Calu3 (cell line): ENCODE measurements at regions not wholly inside any gene's neighbourhood (a gene's known extent, or its start where the extent isn't known, plus 50 kb on each side); places are given as distances from the start of the nearest gene placed in this dataset.

Experiments
- BruUV-seq: library from RNA; stranded (reverse); fragments of 400-500 nt; replicated peaks from 2 replicates; lab custom pipeline; 2021; lab: Mats Ljungman, UMichigan
- CTCF ChIA-PET: fragments of 300-600 bp; sonication (Branson Sonifier 250); formaldehyde crosslinking; loops from one replicate; lab custom pipeline; 2022; ENCODE audit warnings: antibody characterized with exemption; lab: Charles Lee
- DNase-seq: peaks from one replicate; pipeline ENCODE4 v3.0.0; 2022
- H3K27ac Mint-ChIP-seq: one replicate; pipeline ENCODE4 v1.8.0; 2022; ENCODE audit warnings: mixed read lengths; ENCODE audit not compliant: unreplicated experiment
- H3K27me3 Mint-ChIP-seq: one replicate; pipeline ENCODE4 v1.8.0; 2022; ENCODE audit warnings: mixed read lengths; ENCODE audit not compliant: unreplicated experiment
- H3K36me3 Mint-ChIP-seq: one replicate; pipeline ENCODE4 v1.8.0; 2022; ENCODE audit warnings: mild to moderate bottlenecking, moderate library complexity, mixed read lengths; ENCODE audit not compliant: insufficient read depth, unreplicated experiment
- H3K4me1 Mint-ChIP-seq: one replicate; pipeline ENCODE4 v1.8.0; 2022; ENCODE audit warnings: mild to moderate bottlenecking, low read depth, mixed read lengths; ENCODE audit not compliant: unreplicated experiment
- H3K4me3 Mint-ChIP-seq: one replicate; pipeline ENCODE4 v1.8.0; 2022; ENCODE audit warnings: mild to moderate bottlenecking, low read depth, moderate library complexity, mixed read lengths; ENCODE audit not compliant: unreplicated experiment
- H3K9me3 Mint-ChIP-seq: one replicate; pipeline ENCODE4 v1.8.0; 2022; ENCODE audit warnings: low read depth, mixed read lengths; ENCODE audit not compliant: unreplicated experiment
- intact Hi-C: fragments of 100-400 bp; cut with micrococcal nuclease; formaldehyde crosslinking; loops from one replicate; pipeline ENCODE4 v1.10.0; 2022; ENCODE audit not compliant: unreplicated experiment
- TF ChIP-seq, protein P1 (sequence below): fragments of 200-600 bp; IDR thresholded peaks from one replicate; pipeline ENCODE4 v1.8.0; 2022; ENCODE audit warnings: antibody characterized with exemption; ENCODE audit not compliant: unreplicated experiment

DNA sequence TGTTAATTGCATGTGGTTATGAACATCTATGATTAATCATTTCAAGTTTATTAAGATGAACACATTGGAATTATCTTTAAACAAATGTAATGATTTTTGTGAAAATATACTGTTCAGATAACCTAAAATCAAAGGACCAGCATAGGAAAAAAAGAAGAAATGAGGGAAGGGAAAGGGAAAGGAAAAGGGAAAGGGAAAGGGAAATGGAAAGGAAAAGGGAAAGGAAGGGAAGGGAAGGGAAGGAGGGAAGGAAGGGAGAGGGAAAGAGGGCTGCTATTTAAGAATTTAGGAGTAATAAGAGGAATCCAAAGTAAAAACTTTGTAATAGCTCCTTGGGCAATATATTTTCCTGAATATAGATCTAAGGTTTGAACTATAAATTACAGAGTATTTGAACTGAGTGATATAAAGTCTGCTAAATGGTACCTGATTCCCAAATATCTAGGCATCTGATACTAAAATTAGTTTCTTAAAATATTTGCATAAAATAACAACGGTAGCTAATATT lies 726.3 kb downstream of the EPHA4 start:
- TF ChIP-seq, protein P1, sequence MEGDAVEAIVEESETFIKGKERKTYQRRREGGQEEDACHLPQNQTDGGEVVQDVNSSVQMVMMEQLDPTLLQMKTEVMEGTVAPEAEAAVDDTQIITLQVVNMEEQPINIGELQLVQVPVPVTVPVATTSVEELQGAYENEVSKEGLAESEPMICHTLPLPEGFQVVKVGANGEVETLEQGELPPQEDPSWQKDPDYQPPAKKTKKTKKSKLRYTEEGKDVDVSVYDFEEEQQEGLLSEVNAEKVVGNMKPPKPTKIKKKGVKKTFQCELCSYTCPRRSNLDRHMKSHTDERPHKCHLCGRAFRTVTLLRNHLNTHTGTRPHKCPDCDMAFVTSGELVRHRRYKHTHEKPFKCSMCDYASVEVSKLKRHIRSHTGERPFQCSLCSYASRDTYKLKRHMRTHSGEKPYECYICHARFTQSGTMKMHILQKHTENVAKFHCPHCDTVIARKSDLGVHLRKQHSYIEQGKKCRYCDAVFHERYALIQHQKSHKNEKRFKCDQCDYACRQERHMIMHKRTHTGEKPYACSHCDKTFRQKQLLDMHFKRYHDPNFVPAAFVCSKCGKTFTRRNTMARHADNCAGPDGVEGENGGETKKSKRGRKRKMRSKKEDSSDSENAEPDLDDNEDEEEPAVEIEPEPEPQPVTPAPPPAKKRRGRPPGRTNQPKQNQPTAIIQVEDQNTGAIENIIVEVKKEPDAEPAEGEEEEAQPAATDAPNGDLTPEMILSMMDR = no peak
- intact Hi-C loops = no loop called here
- no TSS peak for BruUV-seq
- no peak overlapping the region for H3K4me3 Mint-ChIP-seq
- DNase-seq = no peak
- H3K4me1 Mint-ChIP-seq = peaks cover 15% of the 10 kb centered on the region
- no peaks in the 10 kb centered on the region for H3K36me3 Mint-ChIP-seq
- H3K9me3 Mint-ChIP-seq = no peaks in the 10 kb centered on the region
- CTCF ChIA-PET = no interaction called here
- H3K27me3 Mint-ChIP-seq = no peaks in the 10 kb centered on the region
- no peak overlapping the region for H3K27ac Mint-ChIP-seq

DNA sequence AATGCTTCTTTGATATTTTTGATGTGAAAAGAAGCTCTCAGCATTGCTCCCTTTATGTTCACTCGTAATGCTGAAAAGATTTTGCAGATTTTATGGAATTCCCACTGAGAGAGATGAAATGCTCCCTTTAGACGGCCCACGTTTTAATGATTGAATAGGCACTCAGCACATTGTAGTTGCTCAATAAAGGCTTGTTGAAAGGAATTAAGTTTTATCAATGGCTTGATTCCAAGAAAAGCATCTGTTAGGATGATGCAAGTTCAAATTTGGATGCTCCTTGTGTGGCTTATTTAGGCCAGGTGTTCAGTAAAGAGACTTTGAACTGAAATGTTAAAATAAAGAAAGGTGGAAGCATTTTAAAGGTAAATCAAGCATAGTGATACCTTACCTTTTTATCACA lies 725.1 kb downstream of the EPHA4 start:
- intact Hi-C loops = no loop called here
- CTCF ChIA-PET = no interaction called here
- no peaks in the 10 kb centered on the region for H3K27me3 Mint-ChIP-seq
- no peak for DNase-seq
- TF ChIP-seq, protein P1 = no peak
- no peaks in the 10 kb centered on the region for H3K36me3 Mint-ChIP-seq
- no peak overlapping the region for H3K4me3 Mint-ChIP-seq
- H3K4me1 Mint-ChIP-seq = peaks cover 15% of the 10 kb centered on the region
- H3K27ac Mint-ChIP-seq = no peak overlapping the region
- no peaks in the 10 kb centered on the region for H3K9me3 Mint-ChIP-seq
- BruUV-seq = no TSS peak

DNA sequence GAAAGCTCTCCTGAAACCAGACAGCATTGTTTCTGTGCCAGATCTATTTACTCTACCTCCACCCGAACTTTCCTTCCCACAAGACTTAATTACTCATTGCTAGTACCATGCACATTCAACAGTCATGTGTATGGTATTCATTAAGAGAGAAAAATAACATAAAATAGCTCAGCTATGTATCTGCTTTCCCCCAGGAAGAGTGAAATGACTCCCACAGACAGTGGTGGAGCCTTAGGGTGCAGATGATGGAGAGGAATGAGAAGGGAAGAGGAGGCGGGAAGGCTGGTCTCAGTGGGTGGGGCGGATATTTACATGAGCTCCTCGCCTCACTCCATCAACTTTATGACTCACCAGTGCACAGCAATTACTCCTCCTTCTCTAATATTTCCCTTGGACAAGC lies 724.5 kb downstream of the EPHA4 start:
- intact Hi-C loops = no loop called here
- no peak overlapping the region for H3K4me3 Mint-ChIP-seq
- CTCF ChIA-PET = no interaction called here
- TF ChIP-seq, protein P1 = no peak
- no TSS peak for BruUV-seq
- DNase-seq = peak; percentile 35
- H3K27me3 Mint-ChIP-seq = no peaks in the 10 kb centered on the region
- H3K9me3 Mint-ChIP-seq = no peaks in the 10 kb centered on the region
- no peaks in the 10 kb centered on the region for H3K36me3 Mint-ChIP-seq
- peaks cover 15% of the 10 kb centered on the region for H3K4me1 Mint-ChIP-seq
- H3K27ac Mint-ChIP-seq = no peak overlapping the region

DNA sequence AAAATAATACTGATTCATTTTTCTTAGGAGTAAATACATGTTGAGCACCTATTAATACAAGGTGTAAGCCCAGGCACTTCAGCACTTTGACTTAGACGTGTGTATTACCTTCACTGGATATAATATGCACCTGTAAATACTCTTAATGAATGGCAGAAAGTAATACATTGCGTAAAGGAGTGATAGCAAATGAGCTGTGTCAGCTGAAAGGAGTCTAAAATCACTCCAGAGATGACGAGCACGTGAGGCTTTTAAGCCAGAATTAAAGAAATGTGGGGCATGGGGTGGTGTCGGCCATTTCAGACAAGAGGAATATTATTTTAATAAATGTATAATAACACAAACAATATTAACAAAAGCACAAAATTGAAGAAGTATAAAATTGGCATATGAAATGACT lies 722.7 kb downstream of the EPHA4 start:
- no peak for DNase-seq
- no peak overlapping the region for H3K27ac Mint-ChIP-seq
- H3K4me3 Mint-ChIP-seq = no peak overlapping the region
- H3K36me3 Mint-ChIP-seq = no peaks in the 10 kb centered on the region
- H3K4me1 Mint-ChIP-seq = peaks cover 15% of the 10 kb centered on the region
- TF ChIP-seq, protein P1 = no peak
- intact Hi-C loops = no loop called here
- no peaks in the 10 kb centered on the region for H3K9me3 Mint-ChIP-seq
- CTCF ChIA-PET = no interaction called here
- no peaks in the 10 kb centered on the region for H3K27me3 Mint-ChIP-seq
- no TSS peak for BruUV-seq
